Pancreas (tissue), 10 donors: ENCODE measurements at regions not wholly inside any gene's neighbourhood (a gene's known extent, or its start where the extent isn't known, plus 50 kb on each side); places are given as distances from the start of the nearest gene placed in this dataset.
"Not testable (repeated sequence)": the region's sequence is repeated elsewhere in the genome, so short reads cannot be mapped to it uniquely, and the experiment has no call there.

Experiments used
- ATAC-seq, 4 donors: fragments of 200-7000 bp; cut with Tn5 transposase; one replicate each; pipeline versions ENCODE4 v1.8.0 to v1.9.1; 2020; ENCODE audit warnings: mild to moderate bottlenecking in 4 of 4, moderate library complexity in 4 of 4
- DNase-seq, 6 donors: peaks; one replicate each; pipeline ENCODE4 v3.0.0-alpha.2; 2020
- FAIRE-seq: peaks from 2 replicates; lab custom pipeline; 2012; peaks lifted over from hg19 to GRCh38; lab: Jason Lieb, UNC
- H3K27ac ChIP-seq, 4 donors: fragments of 200-600 bp; sonication (generic); 1 replicate in 3 of 4; 2 replicates in 1 of 4; pipeline versions ENCODE4 v1.5.0 to v1.8.0; 2020
- H3K27me3 ChIP-seq, 4 donors: fragments of 200-600 bp; one replicate each; pipeline ENCODE4 v1.8.0; 2021
- H3K36me3 ChIP-seq, 3 donors: fragments of 200-600 bp; sonication (generic) in 1 of 3; one replicate each; pipeline versions ENCODE4 v1.5.0 to v1.8.0; 2020 to 2021
- H3K4me1 ChIP-seq, 3 donors: fragments of 200-600 bp; one replicate each; pipeline ENCODE4 v1.8.0; 2021
- H3K4me3 ChIP-seq, 4 donors: fragments of 200-600 bp; sonication (generic) in 2 of 4; one replicate each; pipeline versions ENCODE4 v1.5.0 to v1.8.0; 2020 to 2021
- H3K9me3 ChIP-seq, 4 donors: fragments of 200-600 bp; one replicate each; pipeline ENCODE4 v1.8.0; 2021
- WGBS, 2 donors: extraction: QIAGEN DNeasy Blood & Tissue Kit; methylation state at CpG; one replicate each; pipeline ENCODE4 v1.1.7; 2013; 5-methylcytosine and 5-hydroxymethylcytosine counted together
- intact Hi-C, 3 donors: fragments of 100-400 bp; cut with DNase I; formaldehyde crosslinking; loops; one replicate each; pipeline versions ENCODE4 v1.11.1 to v1.14.2; 2022
- TF ChIP-seq, protein P1 (sequence below), 4 donors: fragments of 200-600 bp; sonication (generic) in 3 of 4; IDR thresholded peaks; one replicate each; pipeline versions ENCODE4 v1.5.0 to v1.8.0; 2021; ENCODE audit warnings: antibody characterized with exemption in 4 of 4
- donor health status: healthy with polysubstance abuse.
- donor health status: DM: no; HTN: no; CAD: no; lungs with moderate emphysema.
- donor health status: DM: no; HTN: no; CAD: no.
- donor health status: control.
- donor health status: control.
- donor health status: Bipolar disorder and iron deficiency.
- donor health status: DM: yes; HTN: yes; CAD: no.
- donor health status: DM: no; HTN: no; CAD: no.
- donor health status: DM: no; HTN: no; CAD: no.
- donor health status: DM: yes; HTN: yes; CAD: no.

- Histone ChIP-seq H3K27me3 (no peaks in the 10 kb centered on the region), H3K36me3 (no peaks in the 10 kb centered on the region), H3K27ac (no peak overlapping the region), H3K4me3 (no peak overlapping the region), H3K9me3 (no peaks in the 10 kb centered on the region), H3K4me1 (no peaks in the 10 kb centered on the region)
- ATAC-seq (no peak), DNase-seq (no peak), FAIRE-seq (no peak)
- intact Hi-C loops, result no loop called here
- WGBS, 2 donors, result 41 to 49% methylated on average over 3 of the region's 3 CpGs
- TF ChIP-seq, protein P1, sequence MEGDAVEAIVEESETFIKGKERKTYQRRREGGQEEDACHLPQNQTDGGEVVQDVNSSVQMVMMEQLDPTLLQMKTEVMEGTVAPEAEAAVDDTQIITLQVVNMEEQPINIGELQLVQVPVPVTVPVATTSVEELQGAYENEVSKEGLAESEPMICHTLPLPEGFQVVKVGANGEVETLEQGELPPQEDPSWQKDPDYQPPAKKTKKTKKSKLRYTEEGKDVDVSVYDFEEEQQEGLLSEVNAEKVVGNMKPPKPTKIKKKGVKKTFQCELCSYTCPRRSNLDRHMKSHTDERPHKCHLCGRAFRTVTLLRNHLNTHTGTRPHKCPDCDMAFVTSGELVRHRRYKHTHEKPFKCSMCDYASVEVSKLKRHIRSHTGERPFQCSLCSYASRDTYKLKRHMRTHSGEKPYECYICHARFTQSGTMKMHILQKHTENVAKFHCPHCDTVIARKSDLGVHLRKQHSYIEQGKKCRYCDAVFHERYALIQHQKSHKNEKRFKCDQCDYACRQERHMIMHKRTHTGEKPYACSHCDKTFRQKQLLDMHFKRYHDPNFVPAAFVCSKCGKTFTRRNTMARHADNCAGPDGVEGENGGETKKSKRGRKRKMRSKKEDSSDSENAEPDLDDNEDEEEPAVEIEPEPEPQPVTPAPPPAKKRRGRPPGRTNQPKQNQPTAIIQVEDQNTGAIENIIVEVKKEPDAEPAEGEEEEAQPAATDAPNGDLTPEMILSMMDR (IDR thresholded peaks at IDR 0.05), result no peak
Measured at GRCh38 chr3:18179521-18179920, 245.6 kb downstream of the SATB1 start.

DNA sequence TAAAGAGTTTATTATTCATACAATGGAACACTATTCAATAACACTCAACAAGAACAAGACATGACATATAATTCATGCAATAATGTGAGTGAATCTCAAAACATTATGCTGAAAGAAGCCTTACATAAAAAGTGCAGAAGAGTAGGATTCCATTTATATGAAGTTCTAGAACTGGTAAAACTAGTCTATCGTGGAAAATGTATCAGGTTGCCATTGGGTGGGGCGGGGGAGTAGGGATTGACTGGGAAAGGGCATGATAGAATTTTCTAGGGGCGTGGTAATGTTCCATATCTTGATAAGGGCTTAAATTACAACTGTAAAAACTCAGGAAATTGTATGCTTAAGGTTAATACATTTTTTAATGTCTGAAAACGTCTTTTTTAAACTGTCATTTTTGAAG, 247.9 kb downstream of the SATB1 start:
- no peak overlapping the region for H3K27ac ChIP-seq
- ATAC-seq (no peak), FAIRE-seq (no peak), DNase-seq (no peak)
- no peaks in the 10 kb centered on the region for H3K9me3 ChIP-seq
- no peaks in the 10 kb centered on the region for H3K27me3 ChIP-seq
- 50 to 54% methylated on average over 4 of the region's 4 CpGs for WGBS, 2 donors
- TF ChIP-seq, protein P1 (IDR thresholded peaks at IDR 0.05), result no peak
- no peak overlapping the region for H3K4me3 ChIP-seq
- intact Hi-C loops, result no loop called here
- H3K36me3 ChIP-seq, result no peaks in the 10 kb centered on the region
- no peaks in the 10 kb centered on the region for H3K4me1 ChIP-seq

- H3K4me1 ChIP-seq, DNase-seq, H3K36me3 ChIP-seq, H3K27ac ChIP-seq, H3K27me3 ChIP-seq, FAIRE-seq, ATAC-seq, H3K4me3 ChIP-seq, intact Hi-C loops, H3K9me3 ChIP-seq: not testable (repeated sequence)
- 56 to 75% methylated on average over 5 of the region's 5 CpGs for WGBS, 2 donors
Measured at GRCh38 chr3:18173891-18174290, 251.2 kb downstream of the SATB1 start.

- Histone ChIP-seq H3K27me3 (no peaks in the 10 kb centered on the region), H3K36me3 (no peaks in the 10 kb centered on the region), H3K9me3 (no peaks in the 10 kb centered on the region), H3K4me3 (no peak overlapping the region), H3K4me1 (no peaks in the 10 kb centered on the region), H3K27ac (no peak overlapping the region)
- FAIRE-seq (no peak), ATAC-seq (no peak), DNase-seq (no peak)
- WGBS, 2 donors, result 76 to 91% methylated on average over 1 of the region's 1 CpG
- TF ChIP-seq, protein P1 (IDR thresholded peaks at IDR 0.05), result no peak
- intact Hi-C loops, result no loop called here
Measured at GRCh38 chr3:18159681-18160080, 265.5 kb downstream of the SATB1 start.

DNA sequence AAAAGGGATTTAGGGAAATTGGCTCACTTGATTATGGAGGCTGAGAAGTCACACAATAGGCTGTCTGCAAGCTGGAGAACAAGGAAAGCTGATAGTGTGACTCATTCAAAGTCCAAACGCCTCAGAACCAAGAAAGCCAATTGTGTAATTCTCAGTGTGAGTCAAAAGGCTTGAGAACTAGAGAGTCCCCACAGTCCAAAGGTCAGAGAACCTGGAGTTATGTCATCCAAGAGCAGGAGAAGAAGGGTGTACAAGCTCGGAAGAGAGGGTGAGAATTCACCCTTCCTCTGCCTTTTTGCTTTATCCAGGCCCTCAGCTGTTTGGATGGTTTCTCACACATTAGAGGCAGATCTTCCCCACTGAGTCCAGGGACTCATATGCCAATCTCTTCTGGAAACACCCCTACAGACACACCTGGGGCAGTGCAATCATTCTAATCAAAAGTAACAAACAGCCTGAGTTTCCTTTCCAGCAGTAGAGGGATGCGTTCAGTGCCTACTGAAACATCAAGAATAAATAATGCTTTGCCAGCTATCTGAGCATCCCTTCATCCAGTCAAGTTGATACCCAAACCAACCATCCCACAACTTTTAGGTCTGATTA, 271.5 kb downstream of the SATB1 start:
- no peak for FAIRE-seq
- peak; percentile 93 to 96 (median 95) for ATAC-seq
- Histone ChIP-seq H3K36me3 (no peaks in the 10 kb centered on the region), H3K9me3 (no peaks in the 10 kb centered on the region), H3K27me3 (no peaks in the 10 kb centered on the region), H3K4me3 (no peak overlapping the region), H3K4me1 (no peaks in the 10 kb centered on the region), H3K27ac (no peak overlapping the region)
- intact Hi-C loops, result no loop called here
- peak in 3 of 6 donors; percentile 19 to 56 (median 30) for DNase-seq
- TF ChIP-seq, protein P1 (IDR thresholded peaks at IDR 0.05), result no peak
- WGBS, 2 donors, result 27 to 30% methylated on average over 3 of the region's 3 CpGs
